ENCODE measurements at regions not wholly inside any gene's neighbourhood (a gene's known extent, or its start where the extent isn't known, plus 50 kb on each side); places are given as distances from the start of the nearest gene placed in this dataset.

DNA sequence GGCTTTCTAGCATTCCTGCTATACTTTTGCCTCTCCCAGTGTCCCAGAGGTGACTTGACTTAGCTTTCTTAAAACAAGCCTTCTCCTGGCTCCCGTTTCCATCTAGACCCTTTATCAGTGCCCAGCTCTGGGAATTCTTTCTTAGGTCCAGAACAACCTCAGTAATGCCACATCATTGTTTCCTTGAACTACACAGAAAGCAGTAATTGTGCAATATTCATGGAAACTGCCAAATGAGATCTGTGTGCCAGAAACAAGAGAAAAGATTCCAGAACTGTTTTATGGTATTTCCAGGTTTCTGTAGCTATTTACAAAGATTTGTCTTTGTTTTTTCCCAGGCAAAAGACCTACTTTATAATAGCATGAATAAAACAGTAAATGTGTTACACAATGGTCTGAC is 391.3 kb downstream of the SLCO4C1 start:
- TF ChIP-seq, protein P1, sequence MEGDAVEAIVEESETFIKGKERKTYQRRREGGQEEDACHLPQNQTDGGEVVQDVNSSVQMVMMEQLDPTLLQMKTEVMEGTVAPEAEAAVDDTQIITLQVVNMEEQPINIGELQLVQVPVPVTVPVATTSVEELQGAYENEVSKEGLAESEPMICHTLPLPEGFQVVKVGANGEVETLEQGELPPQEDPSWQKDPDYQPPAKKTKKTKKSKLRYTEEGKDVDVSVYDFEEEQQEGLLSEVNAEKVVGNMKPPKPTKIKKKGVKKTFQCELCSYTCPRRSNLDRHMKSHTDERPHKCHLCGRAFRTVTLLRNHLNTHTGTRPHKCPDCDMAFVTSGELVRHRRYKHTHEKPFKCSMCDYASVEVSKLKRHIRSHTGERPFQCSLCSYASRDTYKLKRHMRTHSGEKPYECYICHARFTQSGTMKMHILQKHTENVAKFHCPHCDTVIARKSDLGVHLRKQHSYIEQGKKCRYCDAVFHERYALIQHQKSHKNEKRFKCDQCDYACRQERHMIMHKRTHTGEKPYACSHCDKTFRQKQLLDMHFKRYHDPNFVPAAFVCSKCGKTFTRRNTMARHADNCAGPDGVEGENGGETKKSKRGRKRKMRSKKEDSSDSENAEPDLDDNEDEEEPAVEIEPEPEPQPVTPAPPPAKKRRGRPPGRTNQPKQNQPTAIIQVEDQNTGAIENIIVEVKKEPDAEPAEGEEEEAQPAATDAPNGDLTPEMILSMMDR (IDR thresholded peaks at IDR 0.05; ENCODE audit: control extremely low read depth in 1 of 3, insufficient read depth in 1 of 3, low read depth in 1 of 3, low read length in 3 of 3): no peak
- TF ChIP-seq, protein P2, sequence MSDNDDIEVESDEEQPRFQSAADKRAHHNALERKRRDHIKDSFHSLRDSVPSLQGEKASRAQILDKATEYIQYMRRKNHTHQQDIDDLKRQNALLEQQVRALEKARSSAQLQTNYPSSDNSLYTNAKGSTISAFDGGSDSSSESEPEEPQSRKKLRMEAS (IDR thresholded peaks at IDR 0.05): no peak
- no peak for TF ChIP-seq TCF12 (IDR thresholded peaks at IDR 0.05; ENCODE audit: low read depth, low read length)
- no peak for TF ChIP-seq TAF1 (IDR thresholded peaks at IDR 0.05; ENCODE audit: low read depth, low read length)
- no peak for TF ChIP-seq POLR2AphosphoS5 (IDR thresholded peaks at IDR 0.05; ENCODE audit: low read depth, low read length)

Data from H1 (cell line).